ENCODE measurements at regions not wholly inside any gene's neighbourhood (a gene's known extent, or its start where the extent isn't known, plus 50 kb on each side); places are given as distances from the start of the nearest gene placed in this dataset.

DNA sequence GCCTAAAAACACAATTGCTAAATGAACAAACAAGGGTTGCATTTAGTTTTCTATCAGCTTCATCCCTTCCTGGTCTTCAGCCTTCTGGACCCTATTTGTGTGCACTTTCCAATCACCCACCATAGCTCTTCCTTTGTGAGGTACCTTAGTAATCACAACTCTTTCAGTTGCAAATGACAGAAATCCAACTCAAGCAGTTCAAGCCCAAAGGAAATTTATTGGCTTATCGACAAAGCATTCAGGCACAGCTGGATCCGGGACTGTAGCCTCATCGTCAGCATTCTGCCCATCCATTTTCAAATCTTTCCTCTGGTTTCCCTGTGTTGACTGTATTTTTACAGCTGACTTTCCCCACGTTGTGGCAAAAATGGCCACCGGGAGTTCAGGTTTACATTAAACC, 148.6 kb upstream of the VASH1 start:
- no peaks in the 10 kb centered on the region for H3K4me1 ChIP-seq (ENCODE audit: insufficient read depth, low read length, poor library complexity, severe bottlenecking)
- no peak overlapping the region for H3K4me2 ChIP-seq (ENCODE audit: low read length)
- H3K9me3 ChIP-seq (ENCODE audit: low read length): no peaks in the 10 kb centered on the region
- H3K4me3 ChIP-seq (ENCODE audit: low read depth, low read length, poor library complexity, severe bottlenecking): no peak overlapping the region
- DNase-seq (ENCODE audit: low spot score): no peak
- no TSS peak for BruUV-seq (replicated peaks)
- H2AFZ ChIP-seq (ENCODE audit: low read length): no peak overlapping the region
- CTCF ChIA-PET (ENCODE audit: unreplicated experiment): no interaction called here
- POLR2A ChIA-PET: interaction anchor here (0.6 to 1.0 kb wide), 2 partner anchors 14 to 104 kb away, joined by 3 to 4 read pairs; no protein-coding TSS in a partner anchor
- TF ChIP-seq EZH2phosphoT487 (IDR thresholded peaks at IDR 0.05; ENCODE audit: borderline replicate concordance, low read depth, low read length): no peak
- TF ChIP-seq, protein P1, sequence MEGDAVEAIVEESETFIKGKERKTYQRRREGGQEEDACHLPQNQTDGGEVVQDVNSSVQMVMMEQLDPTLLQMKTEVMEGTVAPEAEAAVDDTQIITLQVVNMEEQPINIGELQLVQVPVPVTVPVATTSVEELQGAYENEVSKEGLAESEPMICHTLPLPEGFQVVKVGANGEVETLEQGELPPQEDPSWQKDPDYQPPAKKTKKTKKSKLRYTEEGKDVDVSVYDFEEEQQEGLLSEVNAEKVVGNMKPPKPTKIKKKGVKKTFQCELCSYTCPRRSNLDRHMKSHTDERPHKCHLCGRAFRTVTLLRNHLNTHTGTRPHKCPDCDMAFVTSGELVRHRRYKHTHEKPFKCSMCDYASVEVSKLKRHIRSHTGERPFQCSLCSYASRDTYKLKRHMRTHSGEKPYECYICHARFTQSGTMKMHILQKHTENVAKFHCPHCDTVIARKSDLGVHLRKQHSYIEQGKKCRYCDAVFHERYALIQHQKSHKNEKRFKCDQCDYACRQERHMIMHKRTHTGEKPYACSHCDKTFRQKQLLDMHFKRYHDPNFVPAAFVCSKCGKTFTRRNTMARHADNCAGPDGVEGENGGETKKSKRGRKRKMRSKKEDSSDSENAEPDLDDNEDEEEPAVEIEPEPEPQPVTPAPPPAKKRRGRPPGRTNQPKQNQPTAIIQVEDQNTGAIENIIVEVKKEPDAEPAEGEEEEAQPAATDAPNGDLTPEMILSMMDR (conservative IDR thresholded peaks at IDR 0.05; ENCODE audit: low read length): no peak
- no peak overlapping the region for H3K27ac ChIP-seq (ENCODE audit: low read depth, low read length, poor library complexity, severe bottlenecking)
- no peaks in the 10 kb centered on the region for H3K9me2 ChIP-seq (ENCODE audit: insufficient read depth, low read length)
- H3K79me2 ChIP-seq (ENCODE audit: insufficient read depth, low read depth, low read length): no peaks in the 10 kb centered on the region
- intact Hi-C loops (cut with micrococcal nuclease; ENCODE audit: unreplicated experiment): no loop called here
- H4K20me1 ChIP-seq (ENCODE audit: insufficient read depth, low read length): no peaks in the 10 kb centered on the region
- no peaks in the 10 kb centered on the region for H3K36me3 ChIP-seq (ENCODE audit: insufficient read depth, low read length)

DNA sequence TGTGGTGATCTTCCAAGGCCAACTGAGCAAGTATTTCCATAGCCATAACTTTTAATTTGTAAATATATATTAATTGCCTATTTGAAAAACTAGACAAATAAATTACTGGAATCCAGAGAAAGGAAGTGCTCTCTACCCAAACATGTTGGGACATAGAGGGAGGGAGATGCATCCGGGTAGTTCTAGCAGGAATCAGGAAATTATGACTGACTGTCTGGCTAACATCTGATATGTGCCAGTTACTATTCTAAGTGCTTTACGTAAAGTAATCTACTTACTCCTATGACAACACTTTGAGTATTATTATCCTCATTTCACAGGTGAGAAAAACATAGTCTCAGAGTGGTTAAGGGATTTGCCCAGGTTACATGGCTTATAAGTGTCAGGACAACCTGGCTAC, 147.7 kb upstream of the VASH1 start:
- POLR2A ChIA-PET: no interaction called here
- Histone ChIP-seq H3K36me3 (ENCODE audit: insufficient read depth, low read length) (no peaks in the 10 kb centered on the region), H3K27ac (ENCODE audit: low read depth, low read length, poor library complexity, severe bottlenecking) (no peak overlapping the region), H3K79me2 (ENCODE audit: insufficient read depth, low read depth, low read length) (no peaks in the 10 kb centered on the region), H3K9me2 (ENCODE audit: insufficient read depth, low read length) (no peaks in the 10 kb centered on the region), H3K4me1 (ENCODE audit: insufficient read depth, low read length, poor library complexity, severe bottlenecking) (no peaks in the 10 kb centered on the region), H3K9me3 (ENCODE audit: low read length) (no peaks in the 10 kb centered on the region), H2AFZ (ENCODE audit: low read length) (no peak overlapping the region), H3K4me2 (ENCODE audit: low read length) (no peak overlapping the region), H3K4me3 (ENCODE audit: low read depth, low read length, poor library complexity, severe bottlenecking) (no peak overlapping the region), H4K20me1 (ENCODE audit: insufficient read depth, low read length) (no peaks in the 10 kb centered on the region)
- intact Hi-C loops (cut with micrococcal nuclease; ENCODE audit: unreplicated experiment): no loop called here
- no peak for DNase-seq (ENCODE audit: low spot score)
- TF ChIP-seq, protein P1 (conservative IDR thresholded peaks at IDR 0.05; ENCODE audit: low read length): no peak
- TF ChIP-seq EZH2phosphoT487 (IDR thresholded peaks at IDR 0.05; ENCODE audit: borderline replicate concordance, low read depth, low read length): no peak
- CTCF ChIA-PET (ENCODE audit: unreplicated experiment): interaction anchor here (0.6 kb wide), 1 partner anchor 171 kb away, joined by 3 read pairs; no protein-coding TSS in a partner anchor
- BruUV-seq (replicated peaks): no TSS peak

- no peak for DNase-seq (ENCODE audit: low spot score)
- Histone ChIP-seq H3K27ac (ENCODE audit: low read depth, low read length, poor library complexity, severe bottlenecking) (no peak overlapping the region), H3K9me3 (ENCODE audit: low read length) (no peaks in the 10 kb centered on the region), H3K4me3 (ENCODE audit: low read depth, low read length, poor library complexity, severe bottlenecking) (no peak overlapping the region), H3K36me3 (ENCODE audit: insufficient read depth, low read length) (no peaks in the 10 kb centered on the region), H3K79me2 (ENCODE audit: insufficient read depth, low read depth, low read length) (no peaks in the 10 kb centered on the region), H3K4me1 (ENCODE audit: insufficient read depth, low read length, poor library complexity, severe bottlenecking) (no peaks in the 10 kb centered on the region), H3K9me2 (ENCODE audit: insufficient read depth, low read length) (no peaks in the 10 kb centered on the region), H3K4me2 (ENCODE audit: low read length) (no peak overlapping the region), H2AFZ (ENCODE audit: low read length) (no peak overlapping the region), H4K20me1 (ENCODE audit: insufficient read depth, low read length) (no peaks in the 10 kb centered on the region)
- TF ChIP-seq, protein P1 (conservative IDR thresholded peaks at IDR 0.05; ENCODE audit: low read length): no peak
- no peak for TF ChIP-seq EZH2phosphoT487 (IDR thresholded peaks at IDR 0.05; ENCODE audit: borderline replicate concordance, low read depth, low read length)
- POLR2A ChIA-PET: no interaction called here
- BruUV-seq (replicated peaks): no TSS peak
- CTCF ChIA-PET (ENCODE audit: unreplicated experiment): no interaction called here
- intact Hi-C loops (cut with micrococcal nuclease; ENCODE audit: unreplicated experiment): no loop called here
Observed at GRCh38 chr14:76615331-76615730, 145.9 kb upstream of the VASH1 start.

All from OCI-LY7 (cell line).